OCI-LY3 (cell line): ENCODE measurements at regions not wholly inside any gene's neighbourhood (a gene's known extent, or its start where the extent isn't known, plus 50 kb on each side); places are given as distances from the start of the nearest gene placed in this dataset.

Source experiments
- H2AFZ ChIP-seq: fragments of 200-600, 300-600 bp; shearing (Covaris generic); 2 replicates; pipeline ENCODE4 v1.6.0; 2014; ENCODE audit warnings: antibody characterized with exemption, low read depth, low read length
- H3K27ac ChIP-seq: fragments of 200-600, 300-600 bp; sonication (generic); 2 replicates; pipeline ENCODE4 v1.5.1; 2014; ENCODE audit warnings: mild to moderate bottlenecking, low read length, moderate library complexity, mixed read lengths
- H3K27me3 ChIP-seq: fragments of 200-600, 300-600 bp; sonication (generic); 2 replicates; pipeline ENCODE4 v1.6.1; 2014; ENCODE audit warnings: low read depth, low read length, mixed read lengths
- H3K36me3 ChIP-seq: fragments of 200-600, 300-600 bp; sonication (generic); replicated peaks from 2 replicates; pipeline ENCODE3; 2014; ENCODE audit warnings: low read depth, low read length, mixed read lengths
- H3K4me1 ChIP-seq: fragments of 300-600, 200-600 bp; sonication (generic); 2 replicates; pipeline ENCODE4 v1.6.1; 2014; ENCODE audit warnings: low read length, mixed read lengths
- H3K4me2 ChIP-seq: fragments of 200-600, 300-600 bp; sonication (generic); 2 replicates; pipeline ENCODE4 v1.6.1; 2014; ENCODE audit warnings: low read length, mixed read lengths
- H3K4me3 ChIP-seq: fragments of 300-600, 200-600 bp; sonication (generic); 2 replicates; pipeline ENCODE4 v1.5.1; 2014; ENCODE audit warnings: antibody characterized with exemption, mild to moderate bottlenecking, low read length, moderate library complexity
- H3K79me2 ChIP-seq: fragments of 300-600, 200-600 bp; shearing (Covaris generic); 2 replicates; pipeline ENCODE4 v1.6.1; 2014; ENCODE audit warnings: mild to moderate bottlenecking, low read length, mixed read lengths
- H3K9ac ChIP-seq: fragments of 300-600, 200-600 bp; shearing (Covaris generic); 2 replicates; pipeline ENCODE4 v1.6.0; 2014; ENCODE audit warnings: mild to moderate bottlenecking, low read length, moderate library complexity
- H3K9me3 ChIP-seq: fragments of 200-600, 300-600 bp; shearing (Covaris generic); 2 replicates; pipeline ENCODE4 v1.6.1; 2014; ENCODE audit warnings: low read length, mixed read lengths; ENCODE audit not compliant: insufficient read depth
- H4K20me1 ChIP-seq: fragments of 200-600, 300-600 bp; sonication (generic); 2 replicates; pipeline ENCODE4 v1.6.1; 2016; ENCODE audit warnings: low read length, mixed read lengths; ENCODE audit not compliant: insufficient read depth
- CTCF ChIP-seq: fragments of 200-600, 300-600 bp; sonication (generic); IDR thresholded peaks from 2 replicates; pipeline ENCODE4 v1.5.1; 2014; ENCODE audit warnings: antibody characterized with exemption, low read length, low read depth
- EZH2phosphoT487 ChIP-seq: fragments of 200-600 bp; shearing (Covaris generic); IDR thresholded peaks from 2 replicates; pipeline ENCODE4 v1.6.1; 2018; ENCODE audit warnings: antibody characterized with exemption, mixed run types, low read depth

- no peaks in the 10 kb centered on the region for H3K9me3 ChIP-seq
- H2AFZ ChIP-seq = no peak overlapping the region
- no peak overlapping the region for H3K4me3 ChIP-seq
- H3K79me2 ChIP-seq = no peaks in the 10 kb centered on the region
- H3K36me3 ChIP-seq = no peaks in the 10 kb centered on the region
- H3K4me2 ChIP-seq = no peak overlapping the region
- H3K27ac ChIP-seq = no peak overlapping the region
- no peaks in the 10 kb centered on the region for H4K20me1 ChIP-seq
- H3K27me3 ChIP-seq = no peaks in the 10 kb centered on the region
- H3K9ac ChIP-seq = no peak overlapping the region
- TF ChIP-seq EZH2phosphoT487 (no peak), CTCF (no peak)
- H3K4me1 ChIP-seq = no peaks in the 10 kb centered on the region
Measured at GRCh38 chr4:56750231-56750630, 69.1 kb upstream of the HOPX start.

GRCh38 chr4:56748271-56748670 is 67.2 kb upstream of the HOPX start:
- Histone ChIP-seq H3K4me1 (no peaks in the 10 kb centered on the region), H3K4me3 (no peak overlapping the region), H2AFZ (no peak overlapping the region), H3K79me2 (no peaks in the 10 kb centered on the region), H3K4me2 (no peak overlapping the region), H3K27me3 (no peaks in the 10 kb centered on the region), H3K36me3 (no peaks in the 10 kb centered on the region), H3K27ac (no peak overlapping the region), H4K20me1 (no peaks in the 10 kb centered on the region), H3K9me3 (no peaks in the 10 kb centered on the region), H3K9ac (no peak overlapping the region)
- TF ChIP-seq CTCF = no peak
- TF ChIP-seq EZH2phosphoT487 = no peak

DNA sequence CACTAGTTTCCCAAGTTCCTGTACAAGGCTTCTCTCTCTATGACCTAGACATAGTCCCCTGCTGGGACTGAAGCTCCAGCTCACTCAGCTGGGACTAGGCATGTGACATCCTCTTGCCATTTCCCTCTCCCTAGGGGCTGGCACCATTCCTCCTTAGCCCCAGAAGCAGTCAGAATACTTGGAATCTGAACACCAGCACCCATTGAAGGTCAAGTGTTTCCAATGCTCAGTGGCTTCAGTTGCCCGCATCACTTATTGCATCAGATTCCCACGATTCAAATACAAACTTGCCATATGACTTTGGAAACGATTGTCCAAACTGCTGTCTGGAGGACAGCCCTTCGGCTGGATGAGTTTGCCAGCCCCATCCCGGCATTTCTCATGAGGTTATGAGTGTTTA is 65.5 kb upstream of the HOPX start:
- TF ChIP-seq EZH2phosphoT487 = no peak
- TF ChIP-seq CTCF = no peak
- H3K4me3 ChIP-seq = no peak overlapping the region
- no peaks in the 10 kb centered on the region for H3K36me3 ChIP-seq
- H3K27ac ChIP-seq = no peak overlapping the region
- H2AFZ ChIP-seq = no peak overlapping the region
- no peaks in the 10 kb centered on the region for H3K4me1 ChIP-seq
- H3K9me3 ChIP-seq = no peaks in the 10 kb centered on the region
- H4K20me1 ChIP-seq = no peaks in the 10 kb centered on the region
- H3K9ac ChIP-seq = no peak overlapping the region
- H3K79me2 ChIP-seq = no peaks in the 10 kb centered on the region
- H3K4me2 ChIP-seq = no peak overlapping the region
- no peaks in the 10 kb centered on the region for H3K27me3 ChIP-seq

GRCh38 chr4:56745042-56745441 is 63.9 kb upstream of the HOPX start:
- H3K27me3 ChIP-seq = no peaks in the 10 kb centered on the region
- H3K27ac ChIP-seq = no peak overlapping the region
- no peaks in the 10 kb centered on the region for H3K4me1 ChIP-seq
- H3K9me3 ChIP-seq = no peaks in the 10 kb centered on the region
- H3K36me3 ChIP-seq = no peaks in the 10 kb centered on the region
- H2AFZ ChIP-seq = no peak overlapping the region
- no peak for TF ChIP-seq CTCF
- no peak for TF ChIP-seq EZH2phosphoT487
- no peaks in the 10 kb centered on the region for H4K20me1 ChIP-seq
- H3K9ac ChIP-seq = no peak overlapping the region
- H3K4me2 ChIP-seq = no peak overlapping the region
- no peak overlapping the region for H3K4me3 ChIP-seq
- no peaks in the 10 kb centered on the region for H3K79me2 ChIP-seq
